ENCODE measurements at regions not wholly inside any gene's neighbourhood (a gene's known extent, or its start where the extent isn't known, plus 50 kb on each side); places are given as distances from the start of the nearest gene placed in this dataset.
A peak's percentile ranks its signal among the peaks of the same experiment; 100 is the strongest.

- Histone ChIP-seq H3K4me3 (ENCODE audit: low read length) (no peak overlapping the region), H3K9me3 (ENCODE audit: control insufficient read depth, insufficient read depth, low read length) (no peaks in the 10 kb centered on the region), H3K27ac (ENCODE audit: low read length) (no peak overlapping the region), H3K27me3 (ENCODE audit: control insufficient read depth, insufficient read depth, low read length) (no peaks in the 10 kb centered on the region), H3K36me3 (ENCODE audit: control insufficient read depth, insufficient read depth, low read length) (no peaks in the 10 kb centered on the region), H3K4me1 (ENCODE audit: control insufficient read depth, insufficient read depth, low read length) (peaks cover 8% of the 10 kb centered on the region)
- intact Hi-C loops (cut with micrococcal nuclease): no loop called here
- Mint-ChIP-seq H3K9me3 (no peaks in the 10 kb centered on the region), H3K4me1 (peaks cover 0 to 7% of the 10 kb centered on the region in 2 donors), H3K36me3 (no peaks in the 10 kb centered on the region), H3K27me3 (ENCODE audit: low read depth in 2 of 2) (peaks cover 11 to 28% of the 10 kb centered on the region in 2 donors), H3K4me3 (no peak overlapping the region), H3K27ac (no peak overlapping the region)
- ATAC-seq: no peak
- no peak for TF ChIP-seq CTCF (IDR thresholded peaks at IDR 0.05)
- 97% methylated on average over 4 of the region's 4 CpGs for WGBS (ENCODE audit: insufficient coverage)
- no peak for DNase-seq
Measured at GRCh38 chr15:85314633-85315032, 65.8 kb upstream of the AKAP13 start.

- no peak overlapping the region for H3K27ac ChIP-seq (ENCODE audit: low read length)
- no peaks in the 10 kb centered on the region for H3K9me3 ChIP-seq (ENCODE audit: control insufficient read depth, insufficient read depth, low read length)
- no peak for TF ChIP-seq CTCF (IDR thresholded peaks at IDR 0.05)
- no peak overlapping the region for H3K4me3 ChIP-seq (ENCODE audit: low read length)
- Mint-ChIP-seq H3K9me3 (no peaks in the 10 kb centered on the region), H3K36me3 (no peaks in the 10 kb centered on the region), H3K27me3 (ENCODE audit: low read depth in 2 of 2) (peaks cover 5 to 11% of the 10 kb centered on the region in 2 donors), H3K4me3 (no peak overlapping the region), H3K27ac (no peak overlapping the region), H3K4me1 (peaks cover 0 to 7% of the 10 kb centered on the region in 2 donors)
- DNase-seq: peak in 1 of 2 donors; percentile 50
- WGBS (ENCODE audit: insufficient coverage): 47% methylated on average over 7 of the region's 8 CpGs
- no peaks in the 10 kb centered on the region for H3K36me3 ChIP-seq (ENCODE audit: control insufficient read depth, insufficient read depth, low read length)
- H3K27me3 ChIP-seq (ENCODE audit: control insufficient read depth, insufficient read depth, low read length): no peaks in the 10 kb centered on the region
- peaks cover 8% of the 10 kb centered on the region for H3K4me1 ChIP-seq (ENCODE audit: control insufficient read depth, insufficient read depth, low read length)
- no peak for ATAC-seq
- intact Hi-C loops (cut with micrococcal nuclease): no loop called here
Measured at GRCh38 chr15:85316244-85316934, 64.0 kb upstream of the AKAP13 start.

- H3K36me3 Mint-ChIP-seq: no peaks in the 10 kb centered on the region
- peaks cover 8% of the 10 kb centered on the region for H3K4me1 ChIP-seq (ENCODE audit: control insufficient read depth, insufficient read depth, low read length)
- no peaks in the 10 kb centered on the region for H3K9me3 ChIP-seq (ENCODE audit: control insufficient read depth, insufficient read depth, low read length)
- no peaks in the 10 kb centered on the region for H3K27me3 ChIP-seq (ENCODE audit: control insufficient read depth, insufficient read depth, low read length)
- H3K4me3 Mint-ChIP-seq: no peak overlapping the region
- TF ChIP-seq CTCF (IDR thresholded peaks at IDR 0.05): no peak
- no peak overlapping the region for H3K4me3 ChIP-seq (ENCODE audit: low read length)
- ATAC-seq (peak in 2 of 3 donors; percentile 35 to 36), DNase-seq (peak in 1 of 2 donors; percentile 27)
- intact Hi-C loops (cut with micrococcal nuclease): no loop called here
- peaks cover 0 to 7% of the 10 kb centered on the region in 2 donors for H3K4me1 Mint-ChIP-seq
- H3K36me3 ChIP-seq (ENCODE audit: control insufficient read depth, insufficient read depth, low read length): no peaks in the 10 kb centered on the region
- peaks cover 2% of the 10 kb centered on the region in 2 donors for H3K27me3 Mint-ChIP-seq (ENCODE audit: low read depth in 2 of 2)
- WGBS (ENCODE audit: insufficient coverage): 20% methylated on average over 1 of the region's 2 CpGs
- no peak overlapping the region for H3K27ac Mint-ChIP-seq
- no peaks in the 10 kb centered on the region for H3K9me3 Mint-ChIP-seq
- H3K27ac ChIP-seq (ENCODE audit: low read length): no peak overlapping the region
Measured at GRCh38 chr15:85318048-85318731, 62.2 kb upstream of the AKAP13 start.
